ENCODE measurements at regions not wholly inside any gene's neighbourhood (a gene's known extent, or its start where the extent isn't known, plus 50 kb on each side); places are given as distances from the start of the nearest gene placed in this dataset.
"Not testable (repeated sequence)": the region's sequence is repeated elsewhere in the genome, so short reads cannot be mapped to it uniquely, and the experiment has no call there.

GRCh38 chr1:232142403-232143314 lies 487.3 kb downstream of the SIPA1L2 start:
- peaks cover 4% of the 10 kb centered on the region for H3K4me1 ChIP-seq (ENCODE audit: control insufficient read depth, insufficient read depth, low read length)
- no peak overlapping the region for H3K27ac ChIP-seq (ENCODE audit: insufficient read depth, low read depth, low read length, poor library complexity, severe bottlenecking)
- WGBS, 2 experiments, result 80 to 84% methylated on average over 8 of the region's 8 CpGs
- H3K36me3 ChIP-seq (ENCODE audit: control insufficient read depth, insufficient read depth, low read length), result no peaks in the 10 kb centered on the region
- peaks cover 3% of the 10 kb centered on the region for H3K9me3 ChIP-seq (ENCODE audit: control insufficient read depth, low read length)
- H3K4me3 ChIP-seq (ENCODE audit: insufficient read depth, low read depth, low read length), result no peak overlapping the region
- no peaks in the 10 kb centered on the region for H3K27me3 ChIP-seq (ENCODE audit: control insufficient read depth, insufficient read depth, low read length, poor library complexity, severe bottlenecking)

- H3K27ac ChIP-seq (ENCODE audit: insufficient read depth, low read depth, low read length, poor library complexity, severe bottlenecking); H3K4me3 ChIP-seq (ENCODE audit: insufficient read depth, low read depth, low read length); H3K27me3 ChIP-seq (ENCODE audit: control insufficient read depth, insufficient read depth, low read length, poor library complexity, severe bottlenecking); H3K9me3 ChIP-seq (ENCODE audit: control insufficient read depth, low read length); H3K36me3 ChIP-seq (ENCODE audit: control insufficient read depth, insufficient read depth, low read length); H3K4me1 ChIP-seq (ENCODE audit: control insufficient read depth, insufficient read depth, low read length): not testable (repeated sequence)
- WGBS, 2 experiments, result 72 to 86% methylated on average over 5 of the region's 5 CpGs
Measured at GRCh38 chr1:232141167-232141448, 488.8 kb downstream of the SIPA1L2 start.

- Histone ChIP-seq H3K27ac (ENCODE audit: insufficient read depth, low read depth, low read length, poor library complexity, severe bottlenecking) (no peak overlapping the region), H3K27me3 (ENCODE audit: control insufficient read depth, insufficient read depth, low read length, poor library complexity, severe bottlenecking) (no peaks in the 10 kb centered on the region), H3K9me3 (ENCODE audit: control insufficient read depth, low read length) (peaks cover 3% of the 10 kb centered on the region), H3K4me1 (ENCODE audit: control insufficient read depth, insufficient read depth, low read length) (peaks cover 4% of the 10 kb centered on the region), H3K4me3 (ENCODE audit: insufficient read depth, low read depth, low read length) (no peak overlapping the region), H3K36me3 (ENCODE audit: control insufficient read depth, insufficient read depth, low read length) (no peaks in the 10 kb centered on the region)
- 69 to 73% methylated on average over 6 of the region's 6 CpGs for WGBS, 2 experiments
Measured at GRCh38 chr1:232140419-232141166, 489.3 kb downstream of the SIPA1L2 start.

- 95% methylated on average over 6 of the region's 6 CpGs for WGBS, 2 experiments
- Histone ChIP-seq H3K4me3 (ENCODE audit: insufficient read depth, low read depth, low read length) (no peak overlapping the region), H3K27me3 (ENCODE audit: control insufficient read depth, insufficient read depth, low read length, poor library complexity, severe bottlenecking) (no peaks in the 10 kb centered on the region), H3K27ac (ENCODE audit: insufficient read depth, low read depth, low read length, poor library complexity, severe bottlenecking) (no peak overlapping the region), H3K4me1 (ENCODE audit: control insufficient read depth, insufficient read depth, low read length) (peaks cover 5% of the 10 kb centered on the region), H3K36me3 (ENCODE audit: control insufficient read depth, insufficient read depth, low read length) (no peaks in the 10 kb centered on the region), H3K9me3 (ENCODE audit: control insufficient read depth, low read length) (peaks cover 3% of the 10 kb centered on the region)
Measured at GRCh38 chr1:232139444-232139843, 490.5 kb downstream of the SIPA1L2 start.

- WGBS, 2 experiments, result 88 to 89% methylated on average over 7 of the region's 7 CpGs
- H3K27ac ChIP-seq (ENCODE audit: insufficient read depth, low read depth, low read length, poor library complexity, severe bottlenecking), result no peak overlapping the region
- H3K9me3 ChIP-seq (ENCODE audit: control insufficient read depth, low read length), result peaks cover 3% of the 10 kb centered on the region
- peaks cover 3% of the 10 kb centered on the region for H3K4me1 ChIP-seq (ENCODE audit: control insufficient read depth, insufficient read depth, low read length)
- no peak overlapping the region for H3K4me3 ChIP-seq (ENCODE audit: insufficient read depth, low read depth, low read length)
- no peaks in the 10 kb centered on the region for H3K36me3 ChIP-seq (ENCODE audit: control insufficient read depth, insufficient read depth, low read length)
- no peaks in the 10 kb centered on the region for H3K27me3 ChIP-seq (ENCODE audit: control insufficient read depth, insufficient read depth, low read length, poor library complexity, severe bottlenecking)
Measured at GRCh38 chr1:232138044-232138443, 491.9 kb downstream of the SIPA1L2 start.

GRCh38 chr1:232137066-232137465 lies 492.9 kb downstream of the SIPA1L2 start:
- no peak overlapping the region for H3K27ac ChIP-seq (ENCODE audit: insufficient read depth, low read depth, low read length, poor library complexity, severe bottlenecking)
- WGBS, 2 experiments, result 93 to 96% methylated on average over 3 of the region's 3 CpGs
- H3K9me3 ChIP-seq (ENCODE audit: control insufficient read depth, low read length), result peaks cover 3% of the 10 kb centered on the region
- H3K36me3 ChIP-seq (ENCODE audit: control insufficient read depth, insufficient read depth, low read length), result no peaks in the 10 kb centered on the region
- H3K27me3 ChIP-seq (ENCODE audit: control insufficient read depth, insufficient read depth, low read length, poor library complexity, severe bottlenecking), result no peaks in the 10 kb centered on the region
- peaks cover 8% of the 10 kb centered on the region for H3K4me1 ChIP-seq (ENCODE audit: control insufficient read depth, insufficient read depth, low read length)
- H3K4me3 ChIP-seq (ENCODE audit: insufficient read depth, low read depth, low read length), result no peak overlapping the region

- WGBS, 2 experiments, result 94 to 99% methylated on average over 4 of the region's 4 CpGs
- Histone ChIP-seq H3K36me3 (ENCODE audit: control insufficient read depth, insufficient read depth, low read length) (peaks cover 4% of the 10 kb centered on the region), H3K27me3 (ENCODE audit: control insufficient read depth, insufficient read depth, low read length, poor library complexity, severe bottlenecking) (no peaks in the 10 kb centered on the region), H3K9me3 (ENCODE audit: control insufficient read depth, low read length) (peaks cover 3% of the 10 kb centered on the region), H3K4me1 (ENCODE audit: control insufficient read depth, insufficient read depth, low read length) (peaks cover 9% of the 10 kb centered on the region), H3K27ac (ENCODE audit: insufficient read depth, low read depth, low read length, poor library complexity, severe bottlenecking) (no peak overlapping the region), H3K4me3 (ENCODE audit: insufficient read depth, low read depth, low read length) (no peak overlapping the region)
Measured at GRCh38 chr1:232136136-232136535, 493.8 kb downstream of the SIPA1L2 start.

- Histone ChIP-seq H3K4me3 (ENCODE audit: insufficient read depth, low read depth, low read length) (no peak overlapping the region), H3K4me1 (ENCODE audit: control insufficient read depth, insufficient read depth, low read length) (peaks cover 9% of the 10 kb centered on the region), H3K9me3 (ENCODE audit: control insufficient read depth, low read length) (no peaks in the 10 kb centered on the region), H3K36me3 (ENCODE audit: control insufficient read depth, insufficient read depth, low read length) (peaks cover 5% of the 10 kb centered on the region), H3K27ac (ENCODE audit: insufficient read depth, low read depth, low read length, poor library complexity, severe bottlenecking) (no peak overlapping the region), H3K27me3 (ENCODE audit: control insufficient read depth, insufficient read depth, low read length, poor library complexity, severe bottlenecking) (no peaks in the 10 kb centered on the region)
- 64 to 79% methylated on average over 2 of the region's 2 CpGs for WGBS, 2 experiments
Measured at GRCh38 chr1:232134365-232134764, 495.6 kb downstream of the SIPA1L2 start.

- Histone ChIP-seq H3K36me3 (ENCODE audit: control insufficient read depth, insufficient read depth, low read length) (peaks cover 5% of the 10 kb centered on the region), H3K27ac (ENCODE audit: insufficient read depth, low read depth, low read length, poor library complexity, severe bottlenecking) (no peak overlapping the region), H3K27me3 (ENCODE audit: control insufficient read depth, insufficient read depth, low read length, poor library complexity, severe bottlenecking) (no peaks in the 10 kb centered on the region), H3K4me1 (ENCODE audit: control insufficient read depth, insufficient read depth, low read length) (peaks cover 9% of the 10 kb centered on the region), H3K9me3 (ENCODE audit: control insufficient read depth, low read length) (no peaks in the 10 kb centered on the region), H3K4me3 (ENCODE audit: insufficient read depth, low read depth, low read length) (no peak overlapping the region)
- WGBS, 2 experiments, result 76 to 89% methylated on average over 1 of the region's 1 CpG
Measured at GRCh38 chr1:232132572-232132971, 497.4 kb downstream of the SIPA1L2 start.

GRCh38 chr1:232131715-232132391 lies 498.1 kb downstream of the SIPA1L2 start:
- 88 to 100% methylated on average over 1 of the region's 1 CpG for WGBS, 2 experiments
- no peaks in the 10 kb centered on the region for H3K27me3 ChIP-seq (ENCODE audit: control insufficient read depth, insufficient read depth, low read length, poor library complexity, severe bottlenecking)
- H3K4me3 ChIP-seq (ENCODE audit: insufficient read depth, low read depth, low read length), result no peak overlapping the region
- H3K4me1 ChIP-seq (ENCODE audit: control insufficient read depth, insufficient read depth, low read length), result peaks cover 9% of the 10 kb centered on the region
- H3K9me3 ChIP-seq (ENCODE audit: control insufficient read depth, low read length), result no peaks in the 10 kb centered on the region
- H3K36me3 ChIP-seq (ENCODE audit: control insufficient read depth, insufficient read depth, low read length), result peaks cover 5% of the 10 kb centered on the region
- H3K27ac ChIP-seq (ENCODE audit: insufficient read depth, low read depth, low read length, poor library complexity, severe bottlenecking), result no peak overlapping the region
